CD4-positive, alpha-beta T cell treated with Interleukin-1 beta for 1 hour (primary cell): ENCODE measurements at regions not wholly inside any gene's neighbourhood (a gene's known extent, or its start where the extent isn't known, plus 50 kb on each side); places are given as distances from the start of the nearest gene placed in this dataset.

Experiments
- DNase-seq, 2 donors: peaks; one replicate each; pipeline ENCODE4 v3.0.0-alpha.2; 2020 to 2022

GRCh38 chr14:98458702-98459101 lies 813.3 kb downstream of the BCL11B start:
- no peak for DNase-seq

GRCh38 chr14:98462908-98463307 lies 809.1 kb downstream of the BCL11B start:
- no peak for DNase-seq

DNA sequence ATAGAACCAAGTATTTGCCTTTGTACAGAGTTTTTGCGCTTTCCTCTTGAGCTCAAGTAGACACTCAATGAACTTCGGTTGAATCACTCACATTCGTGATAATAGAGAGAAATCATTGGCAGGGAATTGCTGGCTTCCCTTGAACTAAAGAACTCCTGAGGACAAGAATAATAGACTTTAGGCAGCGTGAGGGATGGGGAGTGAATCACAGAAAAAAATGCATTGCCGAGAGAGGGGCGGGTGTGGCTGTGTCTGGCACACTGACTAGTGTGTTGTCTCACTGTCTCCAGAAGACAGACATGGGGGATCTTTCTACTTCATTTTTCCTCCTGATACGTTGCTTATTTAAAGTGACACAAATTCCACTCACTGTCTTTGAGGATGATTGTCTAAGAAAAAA lies 805.2 kb downstream of the BCL11B start:
- no peak for DNase-seq

DNA sequence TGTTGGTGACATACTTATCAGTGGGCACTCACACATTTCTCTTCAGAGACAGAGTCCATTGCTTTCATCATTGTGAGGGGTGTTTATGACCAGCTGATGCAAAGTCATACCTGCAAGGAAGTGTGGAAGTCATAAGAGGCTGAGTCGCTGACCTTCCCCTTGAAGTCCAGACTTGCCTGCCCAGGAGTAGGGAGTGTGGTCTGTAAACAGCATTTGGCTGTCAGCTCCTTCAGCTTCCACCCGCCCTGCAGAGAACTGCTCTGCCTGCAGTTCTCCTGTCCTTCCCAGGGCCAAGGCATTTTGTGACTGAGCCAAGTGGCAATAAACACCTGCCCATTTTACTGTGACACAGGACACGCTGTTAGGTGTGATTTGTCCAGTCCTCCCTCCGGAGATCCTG lies 801.3 kb downstream of the BCL11B start:
- DNase-seq, result no peak

GRCh38 chr14:98474900-98475299 lies 797.1 kb downstream of the BCL11B start:
- DNase-seq, result no peak

- no peak for DNase-seq
Observed at GRCh38 chr14:98477935-98478334, 794.1 kb downstream of the BCL11B start.

GRCh38 chr14:98489115-98489514 lies 782.9 kb downstream of the BCL11B start:
- no peak for DNase-seq

DNA sequence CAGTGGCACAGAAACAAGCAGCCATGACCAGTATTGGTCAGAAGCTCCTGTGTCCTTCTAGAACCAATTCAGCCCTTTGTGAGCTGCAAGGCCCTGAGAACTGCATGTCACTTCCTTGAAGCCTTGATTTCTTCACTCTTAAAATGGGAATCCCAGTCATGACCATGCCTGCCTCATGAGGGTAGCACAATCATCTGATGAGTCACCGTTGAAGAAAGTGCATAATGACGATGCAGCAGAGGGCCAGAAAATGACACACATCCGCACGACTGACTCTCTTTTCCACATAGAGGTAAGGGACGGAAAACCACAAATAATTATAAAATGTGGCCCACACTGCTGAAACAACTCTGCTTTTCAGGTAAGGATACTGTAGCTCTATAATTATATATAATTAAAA lies 777.4 kb downstream of the BCL11B start:
- no peak for DNase-seq

DNA sequence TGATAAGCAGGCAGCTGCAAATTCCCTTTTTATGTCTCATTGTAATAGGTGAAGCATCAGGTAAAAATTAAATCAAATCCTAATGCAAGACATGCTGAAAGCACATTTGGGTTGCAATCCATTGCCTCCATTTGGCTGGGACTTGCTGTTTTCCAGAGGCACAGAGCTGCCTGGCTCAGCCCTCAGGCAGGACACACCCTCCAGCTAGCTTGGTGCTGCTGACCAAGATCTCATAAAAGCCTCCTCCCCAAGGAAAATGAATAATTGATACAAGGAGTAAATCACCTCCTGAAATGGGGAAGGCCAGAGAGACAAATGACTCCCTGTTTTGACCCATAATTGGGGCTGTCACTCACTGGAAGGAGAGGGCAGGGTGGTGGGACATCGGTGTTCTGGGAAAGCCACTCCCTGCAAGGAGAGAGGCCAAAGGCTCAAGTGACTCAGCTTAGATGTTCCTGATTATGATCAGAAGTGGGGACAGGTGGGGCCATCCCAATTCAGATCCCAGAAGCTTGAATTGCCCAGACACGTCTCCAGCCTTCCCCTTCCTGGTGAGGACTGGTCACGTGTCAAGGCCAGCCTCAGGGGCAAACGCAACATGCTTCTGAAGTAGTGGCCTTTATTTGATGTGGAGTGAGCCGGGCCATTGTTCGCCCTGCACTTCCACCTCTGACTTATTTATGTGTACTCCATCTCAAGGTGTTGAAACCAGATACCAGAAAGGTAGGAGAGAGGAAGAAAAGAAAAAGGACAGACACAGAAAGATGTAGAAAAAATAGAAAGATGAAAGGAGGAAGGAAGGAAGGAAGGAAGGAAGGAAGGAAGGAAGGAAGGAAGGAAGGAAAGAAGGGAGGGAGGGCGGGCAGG lies 773.7 kb downstream of the BCL11B start:
- DNase-seq, result no peak

DNA sequence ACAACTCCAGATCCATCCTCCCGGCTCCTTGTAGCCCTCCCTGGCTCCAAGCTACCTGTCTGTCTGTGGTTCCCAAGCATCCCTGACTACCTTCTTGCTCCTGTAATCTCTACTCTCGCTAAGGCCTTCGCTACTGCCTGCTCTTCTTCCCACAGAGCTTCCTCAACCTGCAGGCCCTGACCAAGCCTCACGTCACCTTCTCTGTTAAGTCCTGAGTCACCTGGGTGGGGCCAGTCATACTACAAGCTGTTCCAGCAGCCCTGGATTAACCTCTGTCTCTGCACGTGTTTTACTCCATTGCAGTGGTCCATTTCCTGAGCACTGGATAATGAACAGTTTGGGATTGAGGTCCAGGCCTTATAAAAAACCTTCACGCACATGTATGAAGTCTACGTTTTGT lies 770.7 kb downstream of the BCL11B start:
- no peak for DNase-seq

DNA sequence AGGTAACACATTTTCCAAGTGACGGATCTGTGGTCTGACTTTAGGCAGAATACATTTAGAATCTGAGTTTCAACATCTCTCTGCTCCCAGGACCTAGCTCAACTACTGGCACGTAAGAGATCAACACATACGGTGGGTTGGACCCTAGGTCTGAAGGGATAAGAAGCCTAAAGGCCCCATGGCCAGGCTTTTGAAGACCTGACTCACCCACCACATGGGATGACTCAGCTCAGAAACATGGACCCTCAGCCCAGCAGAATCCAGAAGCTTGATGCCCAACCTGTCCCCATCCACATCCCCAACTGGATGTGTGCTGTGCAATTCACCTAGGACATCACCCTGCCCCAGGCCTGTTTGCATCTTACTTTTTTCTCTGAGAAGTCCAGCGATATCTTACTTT lies 770.2 kb downstream of the BCL11B start:
- DNase-seq, result no peak

DNA sequence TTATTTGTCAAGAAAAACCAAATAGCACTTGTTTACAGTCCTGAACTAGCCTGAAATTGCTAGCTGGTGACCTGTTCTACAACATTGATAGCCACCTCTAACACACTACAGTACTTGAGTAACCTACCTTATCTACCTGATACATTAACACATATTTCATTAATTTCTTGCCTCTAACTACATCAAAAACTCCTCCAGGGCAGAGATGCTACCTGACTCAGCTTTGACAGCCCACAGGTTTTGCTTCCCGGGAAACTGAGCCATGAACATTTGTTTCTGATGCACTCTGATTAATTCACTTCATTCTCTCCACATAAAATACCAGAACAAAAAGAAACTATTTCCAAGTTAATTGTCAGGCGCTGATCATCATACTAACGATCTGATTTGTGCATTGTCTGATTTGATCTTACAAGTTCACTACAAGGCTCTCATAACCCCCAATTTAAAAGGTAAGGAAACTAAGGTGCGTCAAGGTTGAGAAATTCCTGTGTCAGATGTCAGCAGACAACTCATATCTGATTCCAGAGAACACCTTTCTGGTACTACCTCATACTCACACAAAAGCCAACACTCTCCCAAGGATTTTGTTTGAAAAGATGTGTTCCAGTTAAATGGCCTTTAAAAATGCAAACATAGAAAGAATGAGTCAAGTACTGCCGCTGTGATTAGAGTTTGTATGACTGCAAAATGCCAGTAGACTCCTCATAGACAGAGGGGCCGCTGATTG lies 768.7 kb downstream of the BCL11B start:
- no peak for DNase-seq

DNA sequence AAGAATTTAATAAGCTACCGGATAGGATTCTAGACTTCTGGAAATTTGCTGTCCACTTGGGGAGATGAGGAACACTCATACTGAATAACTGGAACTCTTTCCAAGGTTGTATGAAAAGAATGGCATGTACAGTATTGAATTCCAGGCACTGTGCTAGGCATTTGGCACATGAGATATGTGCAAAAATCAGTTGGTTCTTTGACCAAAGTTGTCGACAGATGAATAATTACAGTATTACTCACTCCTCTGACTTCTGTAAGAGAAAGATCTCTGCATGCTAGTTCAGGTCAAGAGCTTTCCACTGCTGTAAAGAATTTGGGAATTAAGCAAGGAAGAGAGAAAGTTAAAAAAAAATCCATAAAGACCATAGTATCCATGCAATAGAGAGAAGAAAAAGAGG lies 764.7 kb downstream of the BCL11B start:
- DNase-seq, result no peak

DNA sequence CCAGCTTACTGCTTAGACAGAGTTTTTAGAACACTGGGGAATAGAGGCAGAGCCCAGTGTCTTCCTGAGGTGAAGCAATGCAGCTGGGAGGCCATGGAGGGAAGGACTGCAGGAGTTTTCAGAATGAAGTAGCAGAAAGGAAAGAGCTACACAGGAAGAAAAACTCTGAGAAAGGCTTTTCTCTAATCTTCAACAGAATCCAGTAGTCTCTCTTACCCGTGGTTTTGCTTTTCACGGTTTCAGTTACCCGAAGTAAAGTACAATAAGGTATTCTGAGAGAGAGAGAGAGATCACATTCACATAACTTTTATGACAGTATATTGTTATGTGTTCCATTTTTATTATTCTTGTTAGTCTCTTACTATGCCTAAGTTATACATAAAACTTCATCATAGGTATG lies 761.6 kb downstream of the BCL11B start:
- DNase-seq, result no peak

DNA sequence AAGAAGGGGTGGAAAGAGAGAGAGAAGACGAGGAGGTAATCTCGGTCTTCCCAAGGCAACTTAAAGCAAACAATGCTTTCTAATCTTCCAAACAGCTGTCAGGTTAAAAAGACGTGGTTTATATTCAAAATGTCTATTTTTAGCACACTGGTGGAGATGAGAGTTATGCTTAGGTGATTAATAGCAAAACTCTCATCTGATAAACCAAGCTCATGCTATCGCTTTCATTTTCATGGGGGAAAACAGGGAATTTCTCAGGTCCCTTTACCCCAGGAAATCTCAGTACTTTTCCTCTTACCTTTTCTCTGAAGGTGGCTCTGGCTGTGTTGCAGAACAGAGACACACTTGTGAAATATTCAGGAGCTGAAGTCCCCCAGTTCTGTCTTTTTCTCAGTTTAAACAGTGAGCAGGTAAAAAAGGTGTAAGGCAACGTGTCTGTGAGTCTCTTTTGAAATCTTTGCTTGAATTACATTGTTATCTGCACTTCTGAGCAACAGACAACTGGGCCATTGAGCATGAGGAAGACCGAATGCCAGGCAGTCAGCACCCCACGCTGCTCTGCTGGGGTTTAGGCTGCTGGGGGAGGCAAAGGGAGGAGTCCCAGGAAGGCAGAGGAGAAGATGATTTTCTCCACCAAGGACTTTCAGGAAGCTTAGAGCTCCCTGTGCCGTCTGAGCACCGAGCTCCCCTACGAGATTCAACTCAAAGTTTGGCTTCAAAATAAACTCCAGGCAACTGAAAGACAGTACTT lies 759.3 kb downstream of the BCL11B start:
- DNase-seq, result no peak

DNA sequence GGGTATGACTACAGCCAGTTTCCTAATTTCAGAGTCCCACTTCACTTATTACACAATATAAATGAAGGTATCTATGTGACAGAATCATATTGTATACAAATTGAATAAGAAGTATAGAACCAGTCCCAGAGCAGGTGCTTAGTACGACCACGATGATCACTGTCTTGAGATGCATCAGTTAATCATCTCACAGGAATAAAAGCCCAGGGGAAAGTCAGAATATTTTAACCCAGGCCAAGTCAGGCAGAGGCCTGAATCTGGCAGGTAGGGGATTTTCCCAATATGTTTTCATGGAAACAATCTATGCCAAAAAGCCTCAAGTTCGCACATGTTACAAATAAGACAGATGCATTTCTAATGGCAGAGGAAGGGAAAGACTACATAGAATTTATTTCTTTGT lies 758.4 kb downstream of the BCL11B start:
- no peak for DNase-seq

GRCh38 chr14:98514016-98514415 lies 758.0 kb downstream of the BCL11B start:
- DNase-seq, result no peak

GRCh38 chr14:98536256-98536655 lies 735.7 kb downstream of the BCL11B start:
- DNase-seq, result no peak

- DNase-seq, result no peak
Observed at GRCh38 chr14:98542316-98542715, 729.7 kb downstream of the BCL11B start.

DNA sequence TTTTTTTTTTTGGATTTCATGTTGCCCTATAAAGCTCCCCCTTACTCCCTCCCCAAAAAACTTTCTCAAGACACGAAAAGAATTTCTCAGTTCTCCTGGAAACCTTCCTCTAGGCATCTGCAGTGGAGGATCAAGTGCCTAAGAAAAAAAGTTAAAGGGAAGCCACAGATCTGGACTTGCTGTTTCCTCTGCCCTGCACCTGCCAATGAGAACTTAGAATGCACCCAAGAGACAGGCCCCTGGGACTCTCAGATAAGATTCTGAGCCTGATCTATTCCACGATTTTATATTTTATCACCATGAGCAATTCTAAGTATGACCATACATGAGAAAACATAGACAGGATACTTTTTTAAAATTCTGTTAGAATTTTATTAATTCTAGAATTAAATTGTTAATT lies 728.9 kb downstream of the BCL11B start:
- no peak for DNase-seq

GRCh38 chr14:98544174-98544573 lies 727.8 kb downstream of the BCL11B start:
- no peak for DNase-seq

GRCh38 chr14:98545181-98545580 lies 726.8 kb downstream of the BCL11B start:
- no peak for DNase-seq

- peak in 1 of 2 donors; percentile 2 for DNase-seq
Observed at GRCh38 chr14:98548071-98548686, 723.8 kb downstream of the BCL11B start.
